HFFc6 (cell line): ENCODE measurements at regions not wholly inside any gene's neighbourhood (a gene's known extent, or its start where the extent isn't known, plus 50 kb on each side); places are given as distances from the start of the nearest gene placed in this dataset.
"Not testable (repeated sequence)": the region's sequence is repeated elsewhere in the genome, so short reads cannot be mapped to it uniquely, and the experiment has no call there.

ENCODE experiments used
- DNase-seq: peaks from one replicate; pipeline ENCODE4 v3.0.0-alpha.2; 2018
- H3K27ac Mint-ChIP-seq: 2 replicates; pipeline ENCODE4 v1.8.0; 2020; ENCODE audit warnings: mild to moderate bottlenecking, mixed read lengths
- H3K27me3 Mint-ChIP-seq: 2 replicates; pipeline ENCODE4 v1.8.0; 2021; ENCODE audit warnings: mild to moderate bottlenecking, moderate library complexity, mixed read lengths; ENCODE audit not compliant: insufficient read depth
- H3K36me3 Mint-ChIP-seq: 2 replicates; pipeline ENCODE4 v1.8.0; 2021; ENCODE audit warnings: low read depth, mixed read lengths
- H3K4me1 Mint-ChIP-seq: 2 replicates; pipeline ENCODE4 v1.8.0; 2020; ENCODE audit warnings: low read depth, mixed read lengths
- H3K4me3 Mint-ChIP-seq: 2 replicates; pipeline ENCODE4 v1.8.0; 2020; ENCODE audit warnings: mild to moderate bottlenecking, moderate library complexity, mixed read lengths
- H3K9me3 Mint-ChIP-seq: 2 replicates; pipeline ENCODE4 v1.8.0; 2020; ENCODE audit warnings: mild to moderate bottlenecking, mixed read lengths
- TF ChIP-seq, protein P1 (sequence below): fragments of 200-600 bp; sonication (generic); IDR thresholded peaks from 2 replicates; pipeline ENCODE4 v1.5.0; 2021; ENCODE audit warnings: antibody characterized with exemption, mild to moderate bottlenecking

DNA sequence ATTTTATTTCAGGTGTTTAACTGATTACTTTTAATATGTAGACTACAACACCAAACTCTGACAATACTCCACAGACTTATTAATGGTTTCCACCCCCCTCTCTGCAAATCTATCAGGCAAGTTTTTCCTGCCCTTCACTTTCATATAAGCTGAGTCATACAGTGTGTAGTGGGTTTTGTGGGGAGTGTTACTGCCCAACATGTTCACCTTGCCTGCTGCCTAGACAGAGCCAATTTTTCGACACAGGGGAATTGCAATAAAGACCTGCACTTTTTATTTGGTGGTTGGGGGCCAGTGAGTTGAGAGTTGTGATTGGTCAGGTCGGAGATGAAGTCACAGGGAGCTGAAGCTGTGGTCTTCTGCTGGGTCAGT lies 119.7 kb downstream of the PPIAL4G start:
- TF ChIP-seq, protein P1, sequence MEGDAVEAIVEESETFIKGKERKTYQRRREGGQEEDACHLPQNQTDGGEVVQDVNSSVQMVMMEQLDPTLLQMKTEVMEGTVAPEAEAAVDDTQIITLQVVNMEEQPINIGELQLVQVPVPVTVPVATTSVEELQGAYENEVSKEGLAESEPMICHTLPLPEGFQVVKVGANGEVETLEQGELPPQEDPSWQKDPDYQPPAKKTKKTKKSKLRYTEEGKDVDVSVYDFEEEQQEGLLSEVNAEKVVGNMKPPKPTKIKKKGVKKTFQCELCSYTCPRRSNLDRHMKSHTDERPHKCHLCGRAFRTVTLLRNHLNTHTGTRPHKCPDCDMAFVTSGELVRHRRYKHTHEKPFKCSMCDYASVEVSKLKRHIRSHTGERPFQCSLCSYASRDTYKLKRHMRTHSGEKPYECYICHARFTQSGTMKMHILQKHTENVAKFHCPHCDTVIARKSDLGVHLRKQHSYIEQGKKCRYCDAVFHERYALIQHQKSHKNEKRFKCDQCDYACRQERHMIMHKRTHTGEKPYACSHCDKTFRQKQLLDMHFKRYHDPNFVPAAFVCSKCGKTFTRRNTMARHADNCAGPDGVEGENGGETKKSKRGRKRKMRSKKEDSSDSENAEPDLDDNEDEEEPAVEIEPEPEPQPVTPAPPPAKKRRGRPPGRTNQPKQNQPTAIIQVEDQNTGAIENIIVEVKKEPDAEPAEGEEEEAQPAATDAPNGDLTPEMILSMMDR, result no peak
- Mint-ChIP-seq H3K27me3 (peaks cover 26% of the 10 kb centered on the region), H3K36me3 (no peaks in the 10 kb centered on the region), H3K9me3 (no peaks in the 10 kb centered on the region), H3K27ac (no peak overlapping the region), H3K4me1 (peaks cover 11% of the 10 kb centered on the region; the same call in 1 of the 2 replicates), H3K4me3 (no peak overlapping the region)
- no peak for DNase-seq

DNA sequence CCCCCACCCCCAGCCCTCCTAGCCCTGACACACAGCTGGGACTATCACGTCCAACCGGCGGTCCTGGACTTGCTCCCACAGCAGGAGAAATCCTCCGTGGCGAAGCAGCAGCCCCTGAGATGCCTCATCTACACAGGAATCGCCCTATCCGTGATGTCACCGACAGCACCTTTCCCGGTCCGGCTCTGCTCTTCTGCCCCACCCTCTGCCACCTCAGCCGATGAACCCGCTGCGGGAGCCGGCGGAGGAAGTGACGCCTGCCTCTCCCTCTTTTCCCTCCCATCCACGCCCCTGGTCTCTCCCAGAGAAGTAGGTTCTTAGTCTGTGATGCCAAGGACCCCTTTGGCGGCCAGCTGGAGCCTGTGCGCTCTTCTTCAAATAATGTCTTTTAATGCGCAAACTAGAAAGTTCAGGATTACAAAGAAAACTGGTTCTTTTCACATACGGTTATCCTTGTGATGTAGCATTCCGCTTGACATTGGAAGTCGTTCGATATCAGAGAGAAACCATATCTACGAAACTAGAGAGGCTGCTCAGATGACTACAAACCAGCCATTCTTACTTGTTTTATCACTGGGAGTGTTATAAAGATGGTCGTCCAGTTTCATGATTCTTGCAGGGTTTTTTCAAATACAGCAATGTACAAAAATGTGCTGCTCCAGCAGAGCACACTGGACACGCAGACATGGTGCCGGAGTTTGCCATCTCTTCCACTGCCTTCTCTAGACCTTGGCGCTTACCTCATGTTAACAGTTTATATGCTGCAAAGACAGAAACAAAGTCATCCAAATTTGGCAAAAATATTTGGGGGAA lies 120.3 kb downstream of the PPIAL4G start:
- Mint-ChIP-seq H3K9me3 (no peaks in the 10 kb centered on the region), H3K27ac (no peak overlapping the region), H3K4me1 (peaks cover 11% of the 10 kb centered on the region; the same call in 1 of the 2 replicates), H3K4me3 (peak overlapping the region; percentile 63; the same call in 1 of the 2 replicates), H3K36me3 (no peaks in the 10 kb centered on the region), H3K27me3 (peaks cover 26% of the 10 kb centered on the region)
- no peak for DNase-seq
- TF ChIP-seq, protein P1, result no peak

DNA sequence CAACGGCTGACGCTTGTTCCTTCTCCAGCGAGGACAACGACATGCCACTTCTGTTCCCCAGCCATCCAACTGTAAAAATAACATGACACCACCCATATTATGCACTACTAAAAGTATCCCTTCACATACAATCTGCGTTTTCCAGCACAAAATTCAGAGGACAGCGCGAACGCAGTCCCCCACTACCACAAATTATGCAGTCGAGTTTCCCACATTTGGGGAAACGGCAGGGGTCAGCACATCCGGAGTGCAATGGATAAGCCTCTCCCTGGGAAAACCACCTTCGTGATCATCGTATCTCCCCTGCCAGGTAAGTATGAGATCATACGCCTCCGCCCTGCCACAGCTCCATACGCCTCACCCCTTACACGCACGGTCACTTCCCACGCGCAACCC lies 120.9 kb downstream of the PPIAL4G start:
- Mint-ChIP-seq H3K27me3 (peaks cover 28% of the 10 kb centered on the region), H3K36me3 (no peaks in the 10 kb centered on the region), H3K4me1 (peaks cover 11% of the 10 kb centered on the region; the same call in 1 of the 2 replicates), H3K9me3 (no peaks in the 10 kb centered on the region), H3K27ac (no peak overlapping the region), H3K4me3 (peak overlapping the region; percentile 19; the same call in 1 of the 2 replicates)
- DNase-seq, result no peak
- TF ChIP-seq, protein P1, result no peak

DNA sequence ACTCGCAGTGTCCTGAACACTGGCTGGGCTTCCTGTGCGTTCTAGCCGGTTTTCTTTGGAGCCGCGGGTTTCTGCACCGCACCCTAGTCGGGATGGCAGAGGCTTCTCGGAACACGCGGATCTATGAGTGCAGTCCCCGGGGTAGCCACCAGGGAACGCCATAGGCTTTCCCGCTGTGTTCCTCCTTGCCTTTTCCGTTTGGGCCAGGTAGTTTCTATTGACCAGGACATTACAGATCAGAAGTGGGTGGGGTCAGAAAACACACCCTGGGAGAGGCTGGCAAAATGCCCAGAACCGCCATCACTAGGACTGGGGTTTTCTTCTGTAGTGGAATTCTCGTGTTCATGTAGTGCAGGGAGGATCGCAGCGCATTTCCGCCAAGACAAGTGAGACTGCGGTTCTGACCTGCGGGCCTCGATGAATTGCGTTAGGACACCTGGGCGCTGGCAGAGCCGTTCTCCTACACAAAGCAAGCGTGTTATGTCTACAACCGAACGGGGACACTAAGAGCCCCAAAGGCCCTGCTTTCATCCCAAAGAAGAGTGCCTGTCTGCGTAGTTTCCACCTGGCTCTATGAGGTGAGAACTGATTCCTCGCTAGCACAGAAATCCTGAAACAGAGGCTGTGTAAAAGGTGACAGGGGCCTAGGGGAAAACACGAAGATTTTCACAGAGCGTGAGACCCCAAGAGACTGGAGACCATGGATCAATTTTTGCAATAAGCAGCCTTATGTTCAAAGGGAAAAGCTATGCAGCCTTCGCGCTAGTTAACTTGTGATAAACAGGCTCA lies 121.5 kb downstream of the PPIAL4G start:
- H3K4me1 Mint-ChIP-seq, result peaks cover 11% of the 10 kb centered on the region; the same call in 1 of the 2 replicates
- H3K36me3 Mint-ChIP-seq, H3K9me3 Mint-ChIP-seq, H3K27ac Mint-ChIP-seq, DNase-seq: not testable (repeated sequence)
- peak overlapping the region; percentile 24; the same call in 1 of the 2 replicates for H3K4me3 Mint-ChIP-seq
- H3K27me3 Mint-ChIP-seq, result peaks cover 26% of the 10 kb centered on the region
- TF ChIP-seq, protein P1, result peak; percentile 53

DNA sequence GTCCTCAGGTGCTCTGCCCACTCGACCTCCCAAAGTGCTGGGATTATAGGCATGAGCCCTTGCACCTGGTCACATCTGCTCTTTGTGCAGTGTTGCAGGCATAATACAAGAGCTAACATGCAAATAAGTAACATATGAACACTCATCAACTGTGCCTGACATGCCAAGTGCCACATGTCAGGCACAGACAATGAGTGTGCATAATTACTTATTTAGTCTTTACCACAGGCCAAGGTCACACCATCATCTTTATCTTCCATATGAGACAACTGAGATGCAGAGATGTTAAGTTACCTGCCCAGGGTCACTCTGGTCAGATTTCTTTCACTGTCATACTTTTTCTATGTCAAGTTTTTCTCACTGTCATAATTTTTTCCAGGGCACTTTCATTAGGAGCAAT lies 126.1 kb downstream of the PPIAL4G start:
- TF ChIP-seq, protein P1, result no peak
- Mint-ChIP-seq H3K27ac (no peak overlapping the region), H3K4me1 (peaks cover 9% of the 10 kb centered on the region; the same call in 1 of the 2 replicates), H3K4me3 (no peak overlapping the region), H3K27me3 (peaks cover 25% of the 10 kb centered on the region), H3K9me3 (no peaks in the 10 kb centered on the region), H3K36me3 (no peaks in the 10 kb centered on the region)
- no peak for DNase-seq
